ENCODE measurements at regions not wholly inside any gene's neighbourhood (a gene's known extent, or its start where the extent isn't known, plus 50 kb on each side); places are given as distances from the start of the nearest gene placed in this dataset.

DNA sequence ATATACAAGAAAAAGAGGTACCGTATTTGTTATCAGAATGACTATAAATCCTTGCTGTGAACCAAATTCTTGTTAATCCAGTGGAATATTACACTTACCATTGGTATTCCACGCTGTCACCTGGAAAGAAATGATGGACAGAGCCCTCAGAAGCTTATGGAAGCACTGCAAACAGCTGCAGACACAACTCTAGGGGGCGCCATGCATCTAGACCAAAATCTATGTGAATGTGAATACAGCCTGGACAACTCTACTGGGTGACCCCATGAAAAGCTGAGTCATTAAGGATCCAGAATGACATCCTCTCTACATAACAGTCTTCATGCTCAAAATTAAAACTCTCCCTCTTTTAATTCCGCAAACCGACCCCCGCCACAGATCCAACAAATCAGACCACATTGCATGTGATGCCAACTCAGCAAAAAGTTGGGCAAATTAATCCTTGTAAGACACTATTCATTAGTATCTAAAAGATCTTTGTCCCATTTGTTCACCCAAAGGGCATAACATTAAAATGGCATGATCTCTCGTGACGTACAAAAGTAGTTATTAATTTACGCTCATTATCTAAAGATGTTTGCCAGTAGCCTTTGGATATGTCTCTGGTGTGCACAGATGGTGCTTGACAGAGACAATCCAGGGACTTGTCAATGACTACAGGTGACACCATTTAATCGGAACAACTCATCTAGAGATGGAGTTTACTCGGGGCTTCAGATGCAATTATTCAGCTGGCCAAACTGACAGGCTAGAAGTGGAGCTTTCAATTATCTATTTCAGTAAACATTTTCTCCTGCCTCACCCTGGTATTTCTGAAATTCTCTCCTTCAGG is 552.7 kb upstream of the PSMD7 start:
- DNase-seq (peak in 1 of 2 donors; percentile 11), ATAC-seq (no peak)
- intact Hi-C loops (cut with DNase I, micrococcal nuclease), result no loop called here

- intact Hi-C loops (cut with DNase I, micrococcal nuclease), result no loop called here
- ATAC-seq (no peak), DNase-seq (no peak)
These were observed 557.4 kb upstream of the PSMD7 start for GRCh38 chr16:73739049-73739769.

DNA sequence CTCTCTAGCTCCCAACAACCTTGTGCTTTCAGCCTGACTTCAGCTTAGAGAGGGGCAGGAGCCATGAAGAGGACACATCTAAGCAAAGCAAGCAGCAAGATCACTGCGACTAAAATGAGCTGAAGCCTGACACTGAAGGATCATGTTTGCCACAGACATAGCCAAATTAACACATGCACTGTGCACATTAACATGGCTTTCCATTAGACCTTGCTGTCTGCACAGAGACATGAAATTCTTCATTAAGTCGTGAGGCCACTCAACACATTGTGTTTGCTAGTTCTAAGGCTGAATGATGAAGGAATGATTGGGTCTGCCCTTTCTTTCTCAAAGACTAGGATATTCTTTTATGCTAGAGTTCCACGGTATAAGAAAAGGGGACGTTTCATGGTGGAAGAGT is 558.3 kb upstream of the PSMD7 start:
- no peak for ATAC-seq
- no peak for DNase-seq
- intact Hi-C loops (cut with DNase I, micrococcal nuclease), result no loop called here

DNA sequence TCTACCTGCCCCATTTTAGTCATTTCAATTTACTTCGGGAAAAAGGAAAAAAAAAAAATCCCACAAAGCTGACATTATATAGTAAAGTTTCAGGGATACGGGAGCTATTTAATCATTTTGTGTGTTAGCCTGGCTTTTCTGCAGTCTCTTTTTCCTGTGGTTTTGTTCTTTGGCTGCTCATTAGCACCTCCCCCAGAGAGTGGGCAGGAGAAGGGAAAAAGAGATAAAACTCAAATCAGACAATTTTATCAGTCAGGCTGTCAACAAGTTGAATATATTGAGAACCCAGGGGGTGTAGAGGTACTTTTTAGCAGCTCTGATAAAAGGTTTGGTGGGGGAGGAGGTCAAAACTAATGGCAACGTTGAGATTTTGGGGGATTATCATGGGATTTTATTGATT is 559.0 kb upstream of the PSMD7 start:
- intact Hi-C loops (cut with DNase I, micrococcal nuclease), result no loop called here
- no peak for ATAC-seq
- no peak for DNase-seq

DNA sequence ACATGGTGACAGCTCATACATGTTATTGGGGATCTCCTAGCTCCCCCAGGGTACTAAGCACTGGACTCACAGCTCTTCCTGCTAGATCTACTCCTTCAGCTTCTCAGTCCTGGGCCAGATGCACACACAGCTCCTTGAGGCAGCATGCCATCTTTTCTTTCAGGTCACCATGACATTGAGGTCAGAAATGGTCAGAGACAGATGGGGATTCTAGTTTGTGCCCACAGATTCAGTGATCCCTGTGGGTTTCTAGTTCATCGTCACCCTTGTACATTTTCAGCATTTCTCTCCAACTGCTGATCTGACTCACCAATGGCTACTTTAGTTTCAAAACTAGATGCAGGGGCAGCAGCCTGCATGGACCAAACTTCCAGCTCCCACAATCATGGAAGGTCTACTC is 560.7 kb upstream of the PSMD7 start:
- ATAC-seq, result no peak
- intact Hi-C loops (cut with DNase I, micrococcal nuclease), result no loop called here
- no peak for DNase-seq

DNA sequence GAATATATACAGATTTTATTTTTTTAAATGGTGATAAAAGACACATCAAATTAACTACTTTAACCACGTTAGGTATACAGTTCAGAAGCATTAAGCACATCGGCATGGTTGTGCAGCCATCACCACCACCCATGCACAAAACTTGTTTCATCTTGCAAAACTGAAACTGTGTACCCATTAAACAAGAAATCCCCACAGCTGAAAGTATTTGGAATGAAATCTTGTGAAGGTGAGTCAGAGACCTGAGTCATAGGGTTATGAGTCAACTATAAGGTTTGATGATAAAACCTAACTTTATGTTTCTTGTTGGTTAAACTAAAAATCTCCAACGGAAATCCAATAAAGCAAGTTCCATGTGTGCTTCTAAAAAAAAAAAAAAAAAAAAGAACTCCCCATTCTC is 561.6 kb upstream of the PSMD7 start:
- no peak for DNase-seq
- intact Hi-C loops (cut with DNase I, micrococcal nuclease), result no loop called here
- no peak for ATAC-seq

DNA sequence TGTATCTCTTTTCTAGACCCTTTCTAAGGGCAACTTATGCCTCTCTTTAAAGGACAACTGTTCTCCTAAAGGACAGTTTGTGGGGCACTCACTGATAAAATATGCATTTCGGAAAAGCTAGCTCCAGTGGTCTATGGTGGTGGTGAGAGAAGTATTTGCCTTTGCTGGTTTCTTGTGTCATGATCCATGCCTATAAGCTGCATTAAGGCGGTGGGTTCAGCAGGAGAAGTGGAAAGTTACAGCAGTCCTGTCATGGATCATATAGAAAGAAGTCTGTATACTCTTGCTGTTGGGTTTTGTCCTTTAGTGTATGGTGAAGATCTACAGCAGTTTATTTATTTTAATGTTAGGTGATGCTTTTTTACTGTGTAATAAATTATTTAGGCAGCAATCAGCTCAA is 563.9 kb upstream of the PSMD7 start:
- DNase-seq, result no peak
- ATAC-seq, result no peak
- intact Hi-C loops (cut with DNase I, micrococcal nuclease), result no loop called here

- intact Hi-C loops (cut with DNase I, micrococcal nuclease), result no loop called here
- DNase-seq (no peak), ATAC-seq (no peak)
These were observed 564.5 kb upstream of the PSMD7 start for GRCh38 chr16:73732143-73732542.

DNA sequence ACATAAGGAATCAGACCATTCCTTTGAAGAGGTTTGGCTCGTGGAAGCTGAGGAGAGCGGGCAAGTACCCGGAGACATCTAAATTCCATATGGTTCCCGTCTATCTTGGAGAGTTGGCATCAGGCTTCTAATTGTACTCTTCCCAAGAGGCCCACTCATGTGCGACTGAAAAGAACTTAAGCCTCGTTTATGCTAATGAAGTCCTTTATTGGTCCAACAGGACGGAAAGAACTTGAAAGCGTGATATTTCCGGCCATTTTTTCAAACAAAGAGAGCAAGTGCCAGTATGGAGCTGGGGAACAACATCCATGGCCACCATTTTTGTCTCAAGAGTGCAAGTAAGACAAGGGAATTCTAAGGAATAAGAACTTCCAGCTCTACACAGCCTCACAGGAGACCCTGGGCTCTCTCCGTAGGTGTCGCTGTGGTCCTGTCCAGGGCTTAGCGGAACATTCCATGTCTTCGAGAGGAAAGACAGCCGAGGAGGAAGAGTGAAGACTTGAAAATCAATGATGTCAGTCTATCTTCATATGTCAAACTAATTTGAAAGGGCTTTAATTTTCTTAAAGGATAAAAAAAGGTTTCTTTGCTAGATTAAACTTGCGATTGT is 566.0 kb upstream of the PSMD7 start:
- ATAC-seq (no peak), DNase-seq (no peak)
- intact Hi-C loops (cut with DNase I, micrococcal nuclease), result no loop called here

DNA sequence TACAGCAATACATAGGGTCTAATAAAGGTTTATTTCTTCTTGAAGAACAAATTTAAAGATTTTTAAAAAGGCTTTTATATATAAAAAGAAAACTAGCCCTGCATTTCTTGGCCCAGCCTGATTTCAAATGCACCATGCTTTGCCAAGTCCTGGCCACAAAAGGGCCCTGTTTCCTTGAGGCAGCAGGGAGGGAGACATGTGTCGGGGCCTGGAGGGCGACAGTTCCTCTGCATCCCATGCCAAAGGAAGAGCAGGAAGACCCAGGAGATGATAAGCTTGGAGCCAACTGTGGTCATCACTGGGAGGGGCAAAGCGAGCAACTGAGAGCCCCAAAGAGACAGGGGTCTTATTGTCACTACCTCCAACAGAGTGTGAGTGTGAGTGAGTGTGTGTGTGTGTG is 571.5 kb upstream of the PSMD7 start:
- no peak for ATAC-seq
- DNase-seq, result no peak
- intact Hi-C loops (cut with DNase I, micrococcal nuclease), result no loop called here

GRCh38 chr16:73724503-73724902 is 572.1 kb upstream of the PSMD7 start:
- DNase-seq, result no peak
- no peak for ATAC-seq
- intact Hi-C loops (cut with DNase I, micrococcal nuclease), result no loop called here

DNA sequence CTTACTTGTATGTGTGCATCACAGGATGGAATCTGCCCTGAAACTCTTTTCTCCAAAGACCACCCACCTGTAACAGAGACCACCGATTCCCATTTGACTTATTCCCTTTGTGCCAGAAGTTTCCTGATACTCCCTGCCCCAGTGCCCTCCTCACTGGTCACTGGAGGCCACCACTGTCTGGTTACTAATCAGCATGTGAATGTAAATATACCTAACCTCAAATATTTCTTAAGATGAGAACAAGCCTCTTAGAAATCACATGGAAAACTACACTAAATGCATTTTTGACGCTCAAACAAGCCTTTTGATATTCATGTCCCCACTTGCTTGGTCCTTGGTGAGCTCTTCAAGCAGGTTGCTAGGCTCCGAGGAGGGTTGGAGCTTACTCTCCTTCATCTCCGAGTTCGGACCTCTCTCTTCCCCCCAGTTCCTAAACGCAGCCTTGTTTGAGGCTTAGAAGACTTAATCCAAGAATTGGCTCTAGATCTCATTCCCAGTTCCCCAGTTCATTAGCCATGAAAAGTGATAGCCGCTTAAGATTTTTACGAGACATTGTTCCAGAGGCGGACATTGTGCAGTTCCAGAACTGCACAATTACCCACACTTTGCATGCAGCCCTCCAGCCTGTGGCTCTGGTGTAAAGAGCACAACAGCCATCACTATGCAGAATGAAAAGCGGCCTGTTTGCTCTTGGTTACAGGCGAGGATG is 579.2 kb upstream of the PSMD7 start:
- ATAC-seq (no peak), DNase-seq (no peak)
- intact Hi-C loops (cut with DNase I, micrococcal nuclease), result no loop called here

DNA sequence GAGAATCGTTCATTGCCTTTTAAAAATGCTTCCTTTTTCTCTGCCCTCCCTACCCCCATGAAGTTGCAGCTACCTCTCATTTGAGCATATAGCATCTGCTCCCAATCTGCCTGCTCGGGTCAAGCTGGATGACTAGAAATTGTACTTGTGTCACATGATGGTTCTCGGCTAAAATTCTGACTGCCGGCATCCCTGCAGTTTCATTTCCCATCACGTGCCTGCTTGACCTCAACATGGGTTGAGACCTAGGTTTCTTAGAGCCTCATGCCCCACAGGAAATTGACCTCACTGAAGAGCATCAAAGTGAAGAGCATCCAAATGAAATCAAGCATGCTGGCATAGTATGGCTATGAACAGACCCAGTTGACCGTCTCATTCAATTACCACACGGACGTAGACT is 581.6 kb upstream of the PSMD7 start:
- intact Hi-C loops (cut with DNase I, micrococcal nuclease), result no loop called here
- DNase-seq (no peak), ATAC-seq (no peak)

- intact Hi-C loops (cut with DNase I, micrococcal nuclease), result no loop called here
- ATAC-seq (no peak), DNase-seq (peak in 1 of 2 donors; percentile 49)
These were observed 582.7 kb upstream of the PSMD7 start for GRCh38 chr16:73713778-73714495.

GRCh38 chr16:73713251-73713650 is 583.4 kb upstream of the PSMD7 start:
- intact Hi-C loops (cut with DNase I, micrococcal nuclease), result no loop called here
- DNase-seq, result no peak
- ATAC-seq, result no peak

DNA sequence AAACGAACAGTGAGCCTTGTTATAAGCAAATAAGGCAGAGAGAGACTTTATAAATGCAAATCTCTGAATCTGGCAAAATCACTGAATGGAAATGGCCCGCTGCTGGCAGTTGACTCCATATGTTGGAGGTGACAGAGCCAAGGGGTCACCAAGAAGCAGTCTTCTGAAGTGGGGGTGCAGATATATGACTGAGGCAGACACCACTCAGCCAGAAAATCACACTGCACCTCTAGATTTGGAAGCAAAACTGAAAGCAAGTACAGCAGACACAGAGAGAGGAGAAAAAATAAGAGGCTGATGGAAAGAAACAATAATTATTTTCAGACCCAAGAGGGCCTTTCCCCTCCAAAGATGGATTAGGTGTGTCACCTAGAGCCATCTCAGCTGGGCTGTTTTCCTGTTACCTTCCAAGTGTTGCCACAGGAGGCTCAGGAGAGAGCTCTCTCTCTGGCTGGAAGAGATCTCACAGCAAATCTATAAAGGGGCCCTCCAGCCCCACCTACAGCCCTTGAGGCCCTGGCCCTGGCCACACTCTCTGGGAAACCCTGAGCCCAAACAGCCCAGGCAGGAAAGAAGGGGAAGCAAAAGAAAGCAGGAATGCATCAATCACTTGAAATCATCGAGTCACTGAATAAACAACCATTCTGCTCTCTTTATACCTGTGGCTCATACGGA is 585.1 kb upstream of the PSMD7 start:
- ATAC-seq, result no peak
- intact Hi-C loops (cut with DNase I, micrococcal nuclease), result no loop called here
- DNase-seq, result no peak

DNA sequence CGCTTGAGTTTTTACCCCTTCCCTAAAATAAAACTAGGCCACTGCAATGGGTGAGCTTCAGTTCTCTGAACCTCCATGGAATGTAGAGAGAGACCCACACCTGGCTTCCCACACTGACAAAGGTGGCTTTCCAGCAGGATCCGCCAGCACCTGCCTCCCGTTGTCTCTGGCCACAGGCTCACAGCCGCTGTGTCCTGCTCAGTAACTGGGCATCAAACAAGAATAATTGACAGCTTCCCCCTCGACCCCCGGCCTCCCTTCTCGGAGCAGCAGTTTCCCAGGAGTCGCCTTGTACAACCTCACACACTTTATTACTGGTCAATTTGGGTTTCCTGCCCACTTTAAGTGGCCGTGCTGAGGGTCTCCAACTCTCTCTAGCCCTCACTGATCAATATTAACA is 586.1 kb upstream of the PSMD7 start:
- no peak for DNase-seq
- no peak for ATAC-seq
- intact Hi-C loops (cut with DNase I, micrococcal nuclease), result no loop called here

- intact Hi-C loops (cut with DNase I, micrococcal nuclease), result no loop called here
- ATAC-seq (no peak), DNase-seq (no peak)
These were observed 588.8 kb upstream of the PSMD7 start for GRCh38 chr16:73707863-73708262.

GRCh38 chr16:73703891-73704290 is 592.7 kb upstream of the PSMD7 start:
- intact Hi-C loops (cut with DNase I, micrococcal nuclease), result no loop called here
- DNase-seq, result no peak
- ATAC-seq, result no peak
